ENCODE measurements at regions not wholly inside any gene's neighbourhood (a gene's known extent, or its start where the extent isn't known, plus 50 kb on each side); places are given as distances from the start of the nearest gene placed in this dataset.

DNA sequence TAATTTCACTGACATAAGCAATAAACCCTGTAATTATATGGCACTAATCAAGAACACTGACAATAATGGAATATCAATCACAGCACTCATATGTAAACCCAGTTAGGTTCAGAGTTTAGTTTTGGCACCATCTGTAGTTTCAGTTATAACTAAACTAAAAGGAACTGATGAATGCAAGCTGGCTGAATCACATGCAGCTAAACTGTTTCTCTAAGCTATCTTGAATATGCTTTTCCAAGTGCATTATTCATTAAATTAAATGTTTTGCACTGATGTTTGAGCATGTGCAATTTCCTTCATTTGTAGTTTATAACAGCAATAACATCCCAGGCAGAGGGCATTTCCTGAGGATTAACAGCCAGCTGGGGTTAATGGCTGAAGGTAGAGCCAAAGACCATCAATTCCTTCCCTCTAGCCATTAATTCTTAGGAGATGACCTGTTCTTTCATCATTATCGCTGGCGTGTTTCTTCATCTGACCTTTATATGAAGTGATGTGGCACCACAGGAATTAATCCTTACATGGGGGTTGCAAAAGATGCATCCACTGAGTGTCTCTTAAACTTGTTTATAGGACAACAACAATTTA, 562.8 kb upstream of the IGFBP7 start:
- TF ChIP-seq, protein P1, sequence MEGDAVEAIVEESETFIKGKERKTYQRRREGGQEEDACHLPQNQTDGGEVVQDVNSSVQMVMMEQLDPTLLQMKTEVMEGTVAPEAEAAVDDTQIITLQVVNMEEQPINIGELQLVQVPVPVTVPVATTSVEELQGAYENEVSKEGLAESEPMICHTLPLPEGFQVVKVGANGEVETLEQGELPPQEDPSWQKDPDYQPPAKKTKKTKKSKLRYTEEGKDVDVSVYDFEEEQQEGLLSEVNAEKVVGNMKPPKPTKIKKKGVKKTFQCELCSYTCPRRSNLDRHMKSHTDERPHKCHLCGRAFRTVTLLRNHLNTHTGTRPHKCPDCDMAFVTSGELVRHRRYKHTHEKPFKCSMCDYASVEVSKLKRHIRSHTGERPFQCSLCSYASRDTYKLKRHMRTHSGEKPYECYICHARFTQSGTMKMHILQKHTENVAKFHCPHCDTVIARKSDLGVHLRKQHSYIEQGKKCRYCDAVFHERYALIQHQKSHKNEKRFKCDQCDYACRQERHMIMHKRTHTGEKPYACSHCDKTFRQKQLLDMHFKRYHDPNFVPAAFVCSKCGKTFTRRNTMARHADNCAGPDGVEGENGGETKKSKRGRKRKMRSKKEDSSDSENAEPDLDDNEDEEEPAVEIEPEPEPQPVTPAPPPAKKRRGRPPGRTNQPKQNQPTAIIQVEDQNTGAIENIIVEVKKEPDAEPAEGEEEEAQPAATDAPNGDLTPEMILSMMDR (IDR thresholded peaks at IDR 0.05; ENCODE audit: low read depth, low read length, poor library complexity, severe bottlenecking) = no peak
- TF ChIP-seq EZH2phosphoT487 (IDR thresholded peaks at IDR 0.05; ENCODE audit: borderline replicate concordance, low read length) = no peak

Data from DOHH2 (cell line).